Fibroblast of lung (primary cell): ENCODE measurements at regions not wholly inside any gene's neighbourhood (a gene's known extent, or its start where the extent isn't known, plus 50 kb on each side); places are given as distances from the start of the nearest gene placed in this dataset.

Experiments
- CTCF ChIP-seq, 2 donors: IDR thresholded peaks in 1 of 2; conservative IDR thresholded peaks in 1 of 2; 1 replicate in 1 of 2; 2 replicates in 1 of 2; pipeline ENCODE4 v1.5.1; 2011 to 2012; ENCODE audit warnings: low read length in 2 of 2, control low read depth in 1 of 2, inconsistent platforms in 1 of 2, low read depth in 1 of 2, mild to moderate bottlenecking in 1 of 2
- EZH2 ChIP-seq: IDR thresholded peaks from 2 replicates; pipeline ENCODE4 v1.5.1; 2012; ENCODE audit warnings: low read length, control low read depth, mild to moderate bottlenecking; ENCODE audit errors: missing control alignments

DNA sequence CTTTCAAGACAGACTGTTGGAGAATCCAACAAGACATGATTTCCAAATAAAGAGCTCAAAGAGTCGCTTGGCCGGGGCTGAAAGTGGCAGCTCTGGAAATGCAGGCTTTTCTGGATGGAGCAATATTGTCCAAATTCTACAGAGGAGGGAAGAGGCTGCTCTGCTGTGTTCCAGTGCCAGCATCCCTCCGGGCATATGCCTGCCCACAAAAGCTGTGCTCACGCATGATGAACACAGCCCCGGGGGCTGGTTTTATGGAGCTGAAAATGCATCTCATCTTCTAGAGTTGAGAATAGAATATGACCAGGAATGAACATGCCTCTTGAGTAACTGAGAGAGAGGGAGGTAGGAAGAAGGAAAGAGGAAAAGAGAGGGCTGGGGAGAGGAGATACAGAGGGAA is 74.7 kb upstream of the TOX3 start:
- no peak for TF ChIP-seq EZH2
- TF ChIP-seq CTCF (conservative IDR thresholded peaks at IDR 0.05 in 1 of 2, IDR thresholded peaks at IDR 0.05 in 1 of 2; ENCODE audit: low read depth in 1 of 2, low read length in 2 of 2), result no peak
